ENCODE measurements at regions not wholly inside any gene's neighbourhood (a gene's known extent, or its start where the extent isn't known, plus 50 kb on each side); places are given as distances from the start of the nearest gene placed in this dataset.

DNA sequence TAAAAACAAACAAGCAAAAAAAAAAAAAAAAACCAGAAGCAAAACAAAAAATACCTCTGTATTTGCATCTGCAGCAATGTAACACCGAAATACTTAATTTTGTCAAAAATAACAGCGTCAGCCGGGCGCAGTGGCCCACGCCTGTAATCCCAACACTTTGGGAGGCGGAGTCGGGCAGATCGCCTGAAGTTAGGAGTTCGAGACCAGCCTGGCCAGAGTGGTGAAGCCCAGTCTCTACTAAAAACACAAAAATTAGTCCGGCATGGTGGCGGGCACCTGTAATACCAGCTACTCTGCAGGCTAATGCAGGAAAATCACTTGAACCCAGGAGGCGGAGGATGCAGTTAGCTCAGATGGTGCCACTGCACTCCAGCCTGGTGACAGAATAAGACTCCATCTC lies 683.5 kb upstream of the CA10 start:
- H3K4me3 Mint-ChIP-seq, result no peak overlapping the region
- peaks cover 10% of the 10 kb centered on the region for H3K4me1 Mint-ChIP-seq
- H3K27me3 Mint-ChIP-seq (ENCODE audit: low read depth), result peaks cover 11% of the 10 kb centered on the region
- DNase-seq (ENCODE audit: low spot score in 2 of 2, unreplicated experiment in 2 of 2), result no peak
- TF ChIP-seq, protein P1, sequence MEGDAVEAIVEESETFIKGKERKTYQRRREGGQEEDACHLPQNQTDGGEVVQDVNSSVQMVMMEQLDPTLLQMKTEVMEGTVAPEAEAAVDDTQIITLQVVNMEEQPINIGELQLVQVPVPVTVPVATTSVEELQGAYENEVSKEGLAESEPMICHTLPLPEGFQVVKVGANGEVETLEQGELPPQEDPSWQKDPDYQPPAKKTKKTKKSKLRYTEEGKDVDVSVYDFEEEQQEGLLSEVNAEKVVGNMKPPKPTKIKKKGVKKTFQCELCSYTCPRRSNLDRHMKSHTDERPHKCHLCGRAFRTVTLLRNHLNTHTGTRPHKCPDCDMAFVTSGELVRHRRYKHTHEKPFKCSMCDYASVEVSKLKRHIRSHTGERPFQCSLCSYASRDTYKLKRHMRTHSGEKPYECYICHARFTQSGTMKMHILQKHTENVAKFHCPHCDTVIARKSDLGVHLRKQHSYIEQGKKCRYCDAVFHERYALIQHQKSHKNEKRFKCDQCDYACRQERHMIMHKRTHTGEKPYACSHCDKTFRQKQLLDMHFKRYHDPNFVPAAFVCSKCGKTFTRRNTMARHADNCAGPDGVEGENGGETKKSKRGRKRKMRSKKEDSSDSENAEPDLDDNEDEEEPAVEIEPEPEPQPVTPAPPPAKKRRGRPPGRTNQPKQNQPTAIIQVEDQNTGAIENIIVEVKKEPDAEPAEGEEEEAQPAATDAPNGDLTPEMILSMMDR (IDR thresholded peaks at IDR 0.05; ENCODE audit: unreplicated experiment), result no peak
- H3K36me3 Mint-ChIP-seq, result no peaks in the 10 kb centered on the region
- no peaks in the 10 kb centered on the region for H3K9me3 Mint-ChIP-seq
- no peak overlapping the region for H3K27ac Mint-ChIP-seq

DNA sequence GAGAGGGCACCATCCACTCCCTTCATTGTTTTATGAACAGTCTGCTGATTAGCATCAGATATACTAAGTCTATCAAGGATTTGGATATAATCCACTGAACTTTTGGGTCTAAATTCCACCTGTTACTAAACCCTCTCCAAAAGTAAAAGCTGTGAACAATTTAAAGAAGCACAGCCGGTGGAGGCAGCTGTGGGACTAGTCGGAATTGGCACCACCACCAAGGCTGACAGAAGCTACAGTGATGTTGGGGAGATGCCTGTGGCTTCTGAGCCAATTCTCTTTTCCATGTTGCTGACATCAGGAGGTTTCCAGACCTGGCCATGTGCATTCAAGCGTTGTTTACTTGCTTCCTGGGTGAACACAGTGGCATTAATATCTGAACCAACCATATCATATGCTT lies 679.0 kb upstream of the CA10 start:
- Mint-ChIP-seq H3K36me3 (no peaks in the 10 kb centered on the region), H3K9me3 (no peaks in the 10 kb centered on the region), H3K27ac (no peak overlapping the region), H3K4me1 (no peaks in the 10 kb centered on the region), H3K4me3 (no peak overlapping the region), H3K27me3 (ENCODE audit: low read depth) (peaks cover 16% of the 10 kb centered on the region)
- DNase-seq (ENCODE audit: low spot score in 2 of 2, unreplicated experiment in 2 of 2), result no peak
- TF ChIP-seq, protein P1 (IDR thresholded peaks at IDR 0.05; ENCODE audit: unreplicated experiment), result no peak

DNA sequence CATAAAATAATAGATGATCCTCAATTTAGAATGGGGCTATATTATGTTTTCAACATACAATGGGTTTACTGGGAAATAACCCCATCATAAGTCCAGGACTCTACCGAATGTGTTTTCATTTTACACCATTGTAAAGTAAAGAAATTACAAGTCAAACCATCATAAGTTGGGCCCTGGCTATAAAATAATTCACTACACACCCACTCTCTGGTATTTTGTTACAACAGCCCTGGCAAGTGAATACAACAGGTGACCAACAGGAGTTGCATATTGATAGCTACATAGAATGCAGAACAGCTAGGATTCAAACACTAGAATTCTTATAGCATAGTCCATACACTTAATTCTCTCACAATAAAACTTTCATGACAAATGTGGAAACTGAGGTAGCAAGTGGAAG lies 673.0 kb upstream of the CA10 start:
- H3K27ac Mint-ChIP-seq, result no peak overlapping the region

DNA sequence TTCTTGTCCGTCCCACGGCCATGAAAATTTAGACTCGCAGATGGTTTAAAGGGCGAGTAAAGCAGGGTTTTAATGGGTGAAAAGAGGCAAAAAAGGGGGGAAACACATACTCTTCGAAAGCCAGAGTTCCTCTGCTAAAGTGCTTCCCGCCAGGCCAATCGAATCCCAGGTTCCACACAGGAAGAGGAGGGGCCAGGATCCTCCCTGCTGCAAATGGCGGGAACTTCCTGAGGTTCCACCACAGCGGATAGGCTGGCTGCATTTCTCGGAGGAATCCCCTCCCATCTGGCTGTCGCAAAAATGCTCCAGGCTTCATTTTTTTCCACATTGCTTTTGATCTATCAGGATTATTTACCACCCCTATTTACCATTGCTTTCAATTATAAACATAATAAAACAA lies 670.1 kb upstream of the CA10 start:
- TF ChIP-seq, protein P1 (IDR thresholded peaks at IDR 0.05; ENCODE audit: unreplicated experiment), result no peak
- Mint-ChIP-seq H3K4me1 (no peaks in the 10 kb centered on the region), H3K27me3 (ENCODE audit: low read depth) (peaks cover 3% of the 10 kb centered on the region), H3K4me3 (no peak overlapping the region), H3K27ac (no peak overlapping the region), H3K9me3 (no peaks in the 10 kb centered on the region), H3K36me3 (no peaks in the 10 kb centered on the region)
- DNase-seq (ENCODE audit: low spot score in 2 of 2, unreplicated experiment in 2 of 2), result no peak

More for the DNA sequence above, 673.0 kb upstream of the CA10 start:
- Mint-ChIP-seq H3K36me3 (no peaks in the 10 kb centered on the region), H3K4me1 (no peaks in the 10 kb centered on the region), H3K27me3 (ENCODE audit: low read depth) (peaks cover 3% of the 10 kb centered on the region), H3K9me3 (no peaks in the 10 kb centered on the region), H3K4me3 (no peak overlapping the region)
- TF ChIP-seq, protein P1 (IDR thresholded peaks at IDR 0.05; ENCODE audit: unreplicated experiment), result no peak
- DNase-seq (ENCODE audit: low spot score in 2 of 2, unreplicated experiment in 2 of 2), result no peak

DNA sequence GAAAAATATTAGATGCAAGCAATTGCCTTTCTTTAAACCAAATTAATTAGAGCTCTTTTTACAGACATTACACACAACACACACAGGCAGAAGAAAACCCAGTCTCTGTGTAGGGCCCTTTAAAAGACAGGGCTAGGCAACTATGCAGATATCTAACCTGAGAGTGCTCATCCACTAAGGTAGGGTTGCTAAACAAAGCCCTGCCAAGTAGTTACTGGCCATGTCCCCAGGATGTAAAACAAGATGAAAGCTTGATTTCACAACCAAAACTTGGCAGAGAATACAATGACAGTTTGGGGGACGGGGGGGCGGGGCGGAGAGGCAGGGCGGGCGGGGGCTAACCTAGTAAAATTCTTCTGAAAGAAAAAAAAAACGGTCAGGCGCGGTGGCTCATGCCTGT lies 669.0 kb upstream of the CA10 start:
- DNase-seq (ENCODE audit: low spot score in 2 of 2, unreplicated experiment in 2 of 2), result no peak
- Mint-ChIP-seq H3K36me3 (no peaks in the 10 kb centered on the region), H3K4me1 (no peaks in the 10 kb centered on the region), H3K4me3 (no peak overlapping the region), H3K27ac (no peak overlapping the region), H3K9me3 (no peaks in the 10 kb centered on the region), H3K27me3 (ENCODE audit: low read depth) (no peaks in the 10 kb centered on the region)
- TF ChIP-seq, protein P1 (IDR thresholded peaks at IDR 0.05; ENCODE audit: unreplicated experiment), result no peak

DNA sequence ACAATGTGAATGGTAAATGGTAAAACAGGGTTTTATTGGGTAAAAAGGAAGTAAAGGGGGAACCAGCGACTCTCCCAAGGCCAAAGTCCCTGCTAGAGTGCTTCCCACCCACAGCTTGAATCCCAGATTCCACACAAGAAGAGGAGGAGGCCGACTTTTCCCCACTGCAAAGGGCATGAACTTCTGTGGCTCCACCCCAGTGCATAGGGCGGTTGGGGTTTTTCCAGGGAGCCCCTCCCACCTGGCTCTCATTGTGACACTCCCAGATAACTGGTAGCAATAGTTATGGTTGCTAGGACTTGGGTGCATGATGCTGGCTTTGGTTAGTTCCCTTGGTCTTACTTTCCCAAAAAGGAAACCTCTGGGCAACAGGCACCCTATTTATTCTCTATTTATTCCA lies 666.0 kb upstream of the CA10 start:
- H3K27ac Mint-ChIP-seq, result no peak overlapping the region
- TF ChIP-seq, protein P1 (IDR thresholded peaks at IDR 0.05; ENCODE audit: unreplicated experiment), result no peak
- no peaks in the 10 kb centered on the region for H3K4me1 Mint-ChIP-seq
- peaks cover 3% of the 10 kb centered on the region for H3K27me3 Mint-ChIP-seq (ENCODE audit: low read depth)
- DNase-seq (ENCODE audit: low spot score in 2 of 2, unreplicated experiment in 2 of 2), result no peak
- H3K36me3 Mint-ChIP-seq, result no peaks in the 10 kb centered on the region
- no peaks in the 10 kb centered on the region for H3K9me3 Mint-ChIP-seq
- H3K4me3 Mint-ChIP-seq, result no peak overlapping the region

All from mesothelial cell of epicardium (in vitro differentiated cells).